Left ventricle myocardium superior (tissue), 1 donor: ENCODE measurements at regions not wholly inside any gene's neighbourhood (a gene's known extent, or its start where the extent isn't known, plus 50 kb on each side); places are given as distances from the start of the nearest gene placed in this dataset.
A peak's percentile ranks its signal among the peaks of the same experiment; 100 is the strongest.
"Not testable (repeated sequence)": the region's sequence is repeated elsewhere in the genome, so short reads cannot be mapped to it uniquely, and the experiment has no call there.

Experiments
- ATAC-seq: fragments of 200-7000 bp; cut with Tn5 transposase; one replicate; pipeline ENCODE4 v1.9.1; 2020; ENCODE audit warnings: mild to moderate bottlenecking, moderate library complexity
- DNase-seq: peaks from one replicate; pipeline ENCODE4 v3.0.0-alpha.2; 2020
- intact Hi-C: fragments of 100-400 bp; cut with micrococcal nuclease; formaldehyde crosslinking; loops from one replicate; pipeline ENCODE4 v1.11.0; 2022
- donor health status: DM: no; HTN: yes; CAD: no; lungs with severe emphysema.

GRCh38 chr7:9620899-9621298 is 1187.5 kb downstream of the NXPH1 start:
- intact Hi-C loops, DNase-seq, ATAC-seq: not testable (repeated sequence)

GRCh38 chr7:9621306-9621902 is 1188.0 kb downstream of the NXPH1 start:
- ATAC-seq, intact Hi-C loops, DNase-seq: not testable (repeated sequence)

GRCh38 chr7:9621927-9622326 is 1188.5 kb downstream of the NXPH1 start:
- intact Hi-C loops = no loop called here
- ATAC-seq (no peak), DNase-seq (no peak)

- intact Hi-C loops = no loop called here
- DNase-seq (no peak), ATAC-seq (no peak)
These were observed 1192.5 kb downstream of the NXPH1 start for GRCh38 chr7:9625953-9626352.

GRCh38 chr7:9645756-9646155 is 1212.3 kb downstream of the NXPH1 start:
- intact Hi-C loops = no loop called here
- no peak for ATAC-seq
- no peak for DNase-seq

GRCh38 chr7:9657257-9657656 is 1223.8 kb downstream of the NXPH1 start:
- intact Hi-C loops = no loop called here
- no peak for ATAC-seq
- no peak for DNase-seq

GRCh38 chr7:9671979-9672917 is 1238.8 kb downstream of the NXPH1 start:
- intact Hi-C loops = no loop called here
- no peak for ATAC-seq
- no peak for DNase-seq

GRCh38 chr7:9680713-9681112 is 1247.3 kb downstream of the NXPH1 start:
- intact Hi-C loops = no loop called here
- ATAC-seq = no peak
- no peak for DNase-seq

- no peak for ATAC-seq
- intact Hi-C loops = no loop called here
- no peak for DNase-seq
These were observed 1247.9 kb downstream of the NXPH1 start for GRCh38 chr7:9681284-9681683.

- DNase-seq (no peak), ATAC-seq (no peak)
- intact Hi-C loops = no loop called here
These were observed 1257.9 kb downstream of the NXPH1 start for GRCh38 chr7:9691286-9691685.

GRCh38 chr7:9698375-9698774 is 1265.0 kb downstream of the NXPH1 start:
- DNase-seq = no peak
- no peak for ATAC-seq
- intact Hi-C loops = no loop called here

- ATAC-seq = no peak
- intact Hi-C loops = no loop called here
- DNase-seq = no peak
These were observed 1264.5 kb upstream of the PHF14 start for GRCh38 chr7:9709216-9709615.

GRCh38 chr7:9711259-9711918 is 1262.3 kb upstream of the PHF14 start:
- no peak for DNase-seq
- intact Hi-C loops = no loop called here
- no peak for ATAC-seq

- intact Hi-C loops = no loop called here
- no peak for ATAC-seq
- DNase-seq = no peak
These were observed 1255.5 kb upstream of the PHF14 start for GRCh38 chr7:9718071-9718661.

- intact Hi-C loops = no loop called here
- DNase-seq (no peak), ATAC-seq (no peak)
These were observed 1254.4 kb upstream of the PHF14 start for GRCh38 chr7:9719303-9719702.

GRCh38 chr7:9719721-9720120 is 1254.0 kb upstream of the PHF14 start:
- DNase-seq (no peak), ATAC-seq (no peak)
- intact Hi-C loops = no loop called here

GRCh38 chr7:9725940-9726663 is 1247.6 kb upstream of the PHF14 start:
- ATAC-seq, intact Hi-C loops, DNase-seq: not testable (repeated sequence)

GRCh38 chr7:9726811-9727210 is 1246.9 kb upstream of the PHF14 start:
- intact Hi-C loops, DNase-seq, ATAC-seq: not testable (repeated sequence)

- ATAC-seq, intact Hi-C loops: not testable (repeated sequence)
- peak; percentile 12 for DNase-seq
These were observed 1246.2 kb upstream of the PHF14 start for GRCh38 chr7:9727467-9727869.
